ENCODE measurements at regions not wholly inside any gene's neighbourhood (a gene's known extent, or its start where the extent isn't known, plus 50 kb on each side); places are given as distances from the start of the nearest gene placed in this dataset.

- TF ChIP-seq, protein P1, sequence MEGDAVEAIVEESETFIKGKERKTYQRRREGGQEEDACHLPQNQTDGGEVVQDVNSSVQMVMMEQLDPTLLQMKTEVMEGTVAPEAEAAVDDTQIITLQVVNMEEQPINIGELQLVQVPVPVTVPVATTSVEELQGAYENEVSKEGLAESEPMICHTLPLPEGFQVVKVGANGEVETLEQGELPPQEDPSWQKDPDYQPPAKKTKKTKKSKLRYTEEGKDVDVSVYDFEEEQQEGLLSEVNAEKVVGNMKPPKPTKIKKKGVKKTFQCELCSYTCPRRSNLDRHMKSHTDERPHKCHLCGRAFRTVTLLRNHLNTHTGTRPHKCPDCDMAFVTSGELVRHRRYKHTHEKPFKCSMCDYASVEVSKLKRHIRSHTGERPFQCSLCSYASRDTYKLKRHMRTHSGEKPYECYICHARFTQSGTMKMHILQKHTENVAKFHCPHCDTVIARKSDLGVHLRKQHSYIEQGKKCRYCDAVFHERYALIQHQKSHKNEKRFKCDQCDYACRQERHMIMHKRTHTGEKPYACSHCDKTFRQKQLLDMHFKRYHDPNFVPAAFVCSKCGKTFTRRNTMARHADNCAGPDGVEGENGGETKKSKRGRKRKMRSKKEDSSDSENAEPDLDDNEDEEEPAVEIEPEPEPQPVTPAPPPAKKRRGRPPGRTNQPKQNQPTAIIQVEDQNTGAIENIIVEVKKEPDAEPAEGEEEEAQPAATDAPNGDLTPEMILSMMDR (IDR thresholded peaks at IDR 0.05; ENCODE audit: insufficient read depth, low read depth, low read length, missing control alignments), result no peak
- DNase-seq (ENCODE audit: low read depth), result no peak
Measured at GRCh38 chr21:28099001-28099705, 893.5 kb downstream of the LTN1 start.

GRCh38 chr21:28091466-28091865 lies 901.2 kb downstream of the LTN1 start:
- H3K4me3 ChIP-seq (ENCODE audit: low read length), result no peak overlapping the region
- TF ChIP-seq, protein P1 (IDR thresholded peaks at IDR 0.05; ENCODE audit: insufficient read depth, low read depth, low read length, missing control alignments), result no peak
- DNase-seq (ENCODE audit: low read depth), result no peak

More at GRCh38 chr21:28099001-28099705, 893.5 kb downstream of the LTN1 start:
- H3K4me3 ChIP-seq (ENCODE audit: low read length), result no peak overlapping the region

- TF ChIP-seq, protein P1 (IDR thresholded peaks at IDR 0.05; ENCODE audit: insufficient read depth, low read depth, low read length, missing control alignments), result no peak
- no peak for DNase-seq (ENCODE audit: low read depth)
- no peak overlapping the region for H3K4me3 ChIP-seq (ENCODE audit: low read length)
Measured at GRCh38 chr21:28090546-28090945, 902.1 kb downstream of the LTN1 start.

DNA sequence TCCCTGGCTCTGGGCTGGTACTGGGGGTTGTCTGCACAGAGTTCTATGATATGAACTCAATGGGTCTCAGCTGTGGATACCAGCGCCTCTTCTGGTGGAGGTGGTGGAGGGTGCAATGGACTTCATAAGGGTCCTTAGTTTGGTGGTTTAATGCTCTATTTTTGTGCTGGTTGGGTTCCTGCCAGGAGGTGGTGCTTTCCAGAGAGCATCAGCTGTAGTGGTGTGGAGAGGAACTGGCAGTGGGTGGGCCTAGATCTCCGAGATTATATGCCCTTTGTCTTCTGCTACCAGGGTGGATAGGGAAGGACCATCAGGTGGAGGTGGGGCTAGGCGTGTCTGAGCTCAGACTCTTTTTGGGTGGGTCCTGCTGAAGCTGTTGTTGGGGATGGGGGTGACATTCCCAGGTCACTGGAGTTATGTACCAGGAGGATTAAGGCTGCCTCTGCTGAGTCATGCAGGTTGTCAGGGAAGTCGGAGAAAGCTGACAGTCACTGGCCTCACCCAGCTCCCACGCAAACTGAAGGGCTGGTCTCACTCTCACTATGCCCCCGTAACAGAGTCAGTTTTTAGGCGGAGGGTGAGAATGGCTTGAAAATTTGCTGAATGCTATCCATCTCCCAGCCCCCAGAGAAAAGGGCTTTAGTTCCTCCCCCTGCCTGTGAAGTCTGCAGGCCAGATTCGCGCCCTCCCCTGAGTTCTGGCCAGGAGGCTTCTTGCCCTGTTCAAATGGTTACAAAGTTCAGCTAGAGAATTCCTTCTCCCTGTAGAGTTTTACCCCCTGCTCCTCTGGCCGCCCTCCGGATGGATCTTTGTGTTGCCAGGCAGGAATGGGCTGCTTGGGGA lies 902.9 kb downstream of the LTN1 start:
- TF ChIP-seq, protein P1 (IDR thresholded peaks at IDR 0.05; ENCODE audit: insufficient read depth, low read depth, low read length, missing control alignments), result no peak
- DNase-seq (ENCODE audit: low read depth), result peak; percentile 41
- no peak overlapping the region for H3K4me3 ChIP-seq (ENCODE audit: low read length)

- H3K4me3 ChIP-seq (ENCODE audit: low read length), result no peak overlapping the region
- TF ChIP-seq, protein P1 (IDR thresholded peaks at IDR 0.05; ENCODE audit: insufficient read depth, low read depth, low read length, missing control alignments), result no peak
- DNase-seq (ENCODE audit: low read depth), result no peak
Measured at GRCh38 chr21:28086861-28087581, 905.7 kb downstream of the LTN1 start.

GRCh38 chr21:28084951-28085350 lies 907.7 kb downstream of the LTN1 start:
- no peak overlapping the region for H3K4me3 ChIP-seq (ENCODE audit: low read length)
- TF ChIP-seq, protein P1 (IDR thresholded peaks at IDR 0.05; ENCODE audit: insufficient read depth, low read depth, low read length, missing control alignments), result no peak
- no peak for DNase-seq (ENCODE audit: low read depth)
